Mucosa of descending colon (tissue), 3 donors: ENCODE measurements at regions not wholly inside any gene's neighbourhood (a gene's known extent, or its start where the extent isn't known, plus 50 kb on each side); places are given as distances from the start of the nearest gene placed in this dataset.

Experiments used
- ATAC-seq: fragments of 200-7000 bp; cut with Tn5 transposase; one replicate; pipeline ENCODE4 v1.9.1; 2020; ENCODE audit warnings: mild to moderate bottlenecking, moderate library complexity
- DNase-seq, 3 donors: peaks; one replicate each; pipeline ENCODE4 v3.0.0-alpha.2; 2020
- H3K36me3 ChIP-seq: fragments of 200-600 bp; one replicate; pipeline ENCODE4 v1.8.0; 2021; ENCODE audit warnings: low read depth, mild to moderate bottlenecking
- H3K4me1 ChIP-seq: fragments of 200-600 bp; one replicate; pipeline ENCODE4 v1.8.0; 2021; ENCODE audit warnings: low read depth, mild to moderate bottlenecking
- H3K4me3 ChIP-seq: fragments of 200-600 bp; one replicate; pipeline ENCODE4 v1.8.0; 2021; ENCODE audit warnings: mild to moderate bottlenecking
- H3K9me3 ChIP-seq: fragments of 200-600 bp; one replicate; pipeline ENCODE4 v1.8.0; 2021; ENCODE audit warnings: mild to moderate bottlenecking
- intact Hi-C, 2 donors: fragments of 100-400 bp; cut with DNase I in 1 of 2; cut with micrococcal nuclease in 1 of 2; formaldehyde crosslinking; loops; one replicate each; pipeline versions ENCODE4 v1.11.0 to v1.11.1; 2022; cut with DNase I, micrococcal nuclease
- TF ChIP-seq, protein P1 (sequence below): fragments of 200-600 bp; IDR thresholded peaks from one replicate; pipeline ENCODE4 v1.8.0; 2022; ENCODE audit warnings: antibody characterized with exemption, mild to moderate bottlenecking
- donor health status: DM: no; HTN: no; CAD: no; lungs with moderate emphysema.
- donor health status: DM: no; HTN: no; CAD: no.
- donor health status: DM: no; HTN: yes; CAD: no.

DNA sequence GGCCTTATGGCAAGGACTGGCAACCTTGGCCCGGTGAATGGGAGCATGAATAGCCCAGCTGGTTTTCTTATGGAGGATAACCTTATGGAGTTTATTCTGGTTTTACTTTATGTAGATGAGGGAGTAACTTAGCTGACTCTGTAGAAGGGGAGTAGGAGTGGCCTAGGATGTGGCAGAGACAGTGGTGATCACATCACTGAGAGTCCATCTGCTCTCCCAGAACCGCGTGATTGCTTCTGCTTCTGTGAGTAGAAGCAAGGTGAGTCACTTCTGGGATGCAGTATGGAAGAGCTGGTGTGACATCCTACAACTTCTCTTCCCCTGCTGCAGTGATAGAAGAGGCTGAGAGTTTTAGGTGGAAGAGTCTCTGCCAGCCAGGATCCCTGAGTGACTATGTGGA lies 129.2 kb downstream of the RPS24 start:
- no peaks in the 10 kb centered on the region for H3K9me3 ChIP-seq
- no peak overlapping the region for H3K4me3 ChIP-seq
- no peaks in the 10 kb centered on the region for H3K36me3 ChIP-seq
- no peak for ATAC-seq
- no peak for DNase-seq
- no peaks in the 10 kb centered on the region for H3K4me1 ChIP-seq
- intact Hi-C loops: no loop called here
- TF ChIP-seq, protein P1, sequence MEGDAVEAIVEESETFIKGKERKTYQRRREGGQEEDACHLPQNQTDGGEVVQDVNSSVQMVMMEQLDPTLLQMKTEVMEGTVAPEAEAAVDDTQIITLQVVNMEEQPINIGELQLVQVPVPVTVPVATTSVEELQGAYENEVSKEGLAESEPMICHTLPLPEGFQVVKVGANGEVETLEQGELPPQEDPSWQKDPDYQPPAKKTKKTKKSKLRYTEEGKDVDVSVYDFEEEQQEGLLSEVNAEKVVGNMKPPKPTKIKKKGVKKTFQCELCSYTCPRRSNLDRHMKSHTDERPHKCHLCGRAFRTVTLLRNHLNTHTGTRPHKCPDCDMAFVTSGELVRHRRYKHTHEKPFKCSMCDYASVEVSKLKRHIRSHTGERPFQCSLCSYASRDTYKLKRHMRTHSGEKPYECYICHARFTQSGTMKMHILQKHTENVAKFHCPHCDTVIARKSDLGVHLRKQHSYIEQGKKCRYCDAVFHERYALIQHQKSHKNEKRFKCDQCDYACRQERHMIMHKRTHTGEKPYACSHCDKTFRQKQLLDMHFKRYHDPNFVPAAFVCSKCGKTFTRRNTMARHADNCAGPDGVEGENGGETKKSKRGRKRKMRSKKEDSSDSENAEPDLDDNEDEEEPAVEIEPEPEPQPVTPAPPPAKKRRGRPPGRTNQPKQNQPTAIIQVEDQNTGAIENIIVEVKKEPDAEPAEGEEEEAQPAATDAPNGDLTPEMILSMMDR: no peak

DNA sequence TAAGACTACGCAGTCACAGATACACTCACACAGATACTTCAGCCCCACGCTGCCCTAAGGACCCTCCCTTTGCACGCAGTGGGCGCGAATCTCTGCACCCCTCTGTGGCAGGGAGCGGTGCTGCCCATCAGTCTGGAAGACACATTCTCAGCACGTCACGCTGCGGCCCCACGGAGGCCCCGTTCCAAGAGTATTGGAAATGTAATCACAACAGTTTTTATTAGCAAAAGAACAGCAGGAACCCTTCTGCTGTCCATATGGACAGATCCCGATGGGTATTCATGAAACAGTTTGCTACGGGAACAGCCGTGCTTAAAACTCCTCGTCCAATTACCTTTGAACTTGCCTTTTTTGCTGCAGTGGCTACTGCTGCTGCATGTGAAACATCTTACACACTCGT lies 131.0 kb downstream of the RPS24 start:
- ATAC-seq (no peak), DNase-seq (no peak)
- intact Hi-C loops: no loop called here
- Histone ChIP-seq H3K4me3 (no peak overlapping the region), H3K36me3 (no peaks in the 10 kb centered on the region), H3K4me1 (no peaks in the 10 kb centered on the region), H3K9me3 (no peaks in the 10 kb centered on the region)
- TF ChIP-seq, protein P1: no peak

DNA sequence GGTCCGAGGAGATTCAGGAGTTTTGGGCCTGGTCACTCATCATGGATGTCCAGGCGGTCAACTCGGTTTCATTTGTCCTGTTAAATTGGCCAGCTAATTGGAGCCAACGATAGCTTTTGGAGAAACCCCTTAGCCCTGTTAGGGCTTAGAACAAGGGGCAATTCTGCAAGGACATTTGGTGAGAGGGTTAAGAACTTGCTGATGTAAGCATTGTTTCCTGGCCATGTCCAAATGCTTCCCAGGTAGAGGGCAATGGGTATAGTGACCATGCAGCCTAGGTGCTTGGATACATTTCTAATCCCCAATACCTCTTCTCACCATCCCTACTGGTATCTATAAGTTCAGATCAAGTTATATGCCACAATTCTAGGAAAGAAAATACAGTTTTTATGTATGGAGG lies 131.5 kb downstream of the RPS24 start:
- ATAC-seq (no peak), DNase-seq (no peak)
- no peaks in the 10 kb centered on the region for H3K4me1 ChIP-seq
- intact Hi-C loops: no loop called here
- TF ChIP-seq, protein P1: no peak
- no peaks in the 10 kb centered on the region for H3K36me3 ChIP-seq
- H3K4me3 ChIP-seq: no peak overlapping the region
- no peaks in the 10 kb centered on the region for H3K9me3 ChIP-seq

DNA sequence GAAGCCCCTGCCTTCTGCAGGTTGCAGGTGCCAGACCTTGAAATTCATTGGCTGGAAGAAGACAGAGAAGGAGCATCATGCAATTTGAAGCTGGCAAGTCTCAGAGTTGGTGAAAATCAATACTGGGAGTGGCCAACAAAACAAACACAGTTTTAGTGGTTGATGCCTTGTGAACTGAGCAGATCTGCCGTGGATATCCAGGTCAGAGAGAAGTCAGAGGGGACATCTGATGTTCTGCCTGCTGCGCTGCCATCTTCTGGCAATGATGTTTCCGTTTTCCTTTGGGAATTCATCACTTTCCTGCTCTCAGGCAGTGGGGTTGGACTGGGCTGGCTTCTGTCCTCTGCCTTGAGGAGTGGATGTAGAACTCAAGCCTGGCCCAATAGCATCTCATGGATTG lies 132.0 kb downstream of the RPS24 start:
- H3K4me1 ChIP-seq: no peaks in the 10 kb centered on the region
- peak in 1 of 3 donors; percentile 10 for DNase-seq
- no peak overlapping the region for H3K4me3 ChIP-seq
- TF ChIP-seq, protein P1: no peak
- H3K9me3 ChIP-seq: no peaks in the 10 kb centered on the region
- no peaks in the 10 kb centered on the region for H3K36me3 ChIP-seq
- intact Hi-C loops: no loop called here
- no peak for ATAC-seq

DNA sequence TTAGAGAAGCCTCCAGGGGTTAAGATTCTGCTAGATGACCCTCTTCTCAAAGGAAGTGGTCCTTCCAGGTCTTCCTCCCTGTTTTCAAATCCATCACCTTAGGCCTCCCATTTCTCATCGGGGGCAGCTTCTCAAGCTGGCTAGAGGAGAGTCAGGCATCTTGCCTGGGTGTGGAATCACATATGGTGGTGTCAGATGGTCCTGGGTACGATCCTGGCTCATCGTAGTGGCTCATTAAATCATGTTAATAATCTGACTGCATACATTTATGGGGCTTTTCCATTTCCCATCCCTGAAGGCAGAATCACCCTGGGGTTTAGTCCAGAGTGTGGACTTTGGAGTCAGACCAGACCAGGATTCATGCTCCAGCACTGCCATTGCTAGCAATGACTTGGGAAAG lies 132.6 kb downstream of the RPS24 start:
- intact Hi-C loops: no loop called here

DNA sequence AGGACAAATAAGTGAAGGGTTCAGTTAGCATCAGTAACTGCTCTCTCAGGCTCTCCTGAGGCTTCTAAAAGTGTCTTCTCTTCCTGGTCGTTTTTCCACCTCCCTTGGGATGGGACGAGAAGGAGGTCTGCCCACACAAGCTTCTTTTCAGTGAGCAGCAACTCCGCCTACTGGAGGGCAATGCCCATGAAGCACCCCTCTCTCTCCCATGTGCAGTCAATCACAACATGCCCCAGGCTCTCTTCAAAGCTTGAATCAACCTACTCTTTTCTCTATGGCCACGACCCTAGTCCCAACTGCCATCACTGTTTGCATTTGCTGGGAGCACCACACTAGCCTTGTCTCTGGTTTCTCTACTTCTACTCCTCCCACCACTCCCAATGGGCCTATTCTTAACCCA lies 135.6 kb downstream of the RPS24 start:
- no peak for DNase-seq
- no peaks in the 10 kb centered on the region for H3K9me3 ChIP-seq
- intact Hi-C loops: no loop called here
- no peaks in the 10 kb centered on the region for H3K4me1 ChIP-seq
- H3K36me3 ChIP-seq: no peaks in the 10 kb centered on the region
- TF ChIP-seq, protein P1: no peak
- H3K4me3 ChIP-seq: no peak overlapping the region
- ATAC-seq: no peak

More for the DNA sequence above, 132.6 kb downstream of the RPS24 start:
- Histone ChIP-seq H3K4me3 (no peak overlapping the region), H3K36me3 (no peaks in the 10 kb centered on the region), H3K9me3 (no peaks in the 10 kb centered on the region), H3K4me1 (no peaks in the 10 kb centered on the region)
- TF ChIP-seq, protein P1: no peak
- DNase-seq: no peak
- no peak for ATAC-seq
